Fibroblast of villous mesenchyme (primary cell): ENCODE measurements at regions not wholly inside any gene's neighbourhood (a gene's known extent, or its start where the extent isn't known, plus 50 kb on each side); places are given as distances from the start of the nearest gene placed in this dataset.
A peak's percentile ranks its signal among the peaks of the same experiment; 100 is the strongest.

Source experiments
- DNase-seq: peaks from one replicate; pipeline ENCODE4 v3.0.0-alpha.2; 2010; ENCODE audit warnings: low read depth
- H3K4me3 ChIP-seq: 2 replicates; pipeline ENCODE4 v1.5.1; 2011; ENCODE audit warnings: low read depth, mild to moderate bottlenecking, low read length
- CTCF ChIP-seq: IDR thresholded peaks from 2 replicates; pipeline ENCODE4 v1.5.1; 2012; ENCODE audit warnings: low read depth, mild to moderate bottlenecking, low read length; ENCODE audit not compliant: insufficient read depth

- no peak overlapping the region for H3K4me3 ChIP-seq
- DNase-seq = peak; percentile 57
- no peak for TF ChIP-seq CTCF
These were observed 374.9 kb downstream of the MAT2B start for GRCh38 chr5:163880302-163880701.

GRCh38 chr5:163885117-163885516 lies 379.7 kb downstream of the MAT2B start:
- no peak for DNase-seq
- no peak for TF ChIP-seq CTCF
- no peak overlapping the region for H3K4me3 ChIP-seq

DNA sequence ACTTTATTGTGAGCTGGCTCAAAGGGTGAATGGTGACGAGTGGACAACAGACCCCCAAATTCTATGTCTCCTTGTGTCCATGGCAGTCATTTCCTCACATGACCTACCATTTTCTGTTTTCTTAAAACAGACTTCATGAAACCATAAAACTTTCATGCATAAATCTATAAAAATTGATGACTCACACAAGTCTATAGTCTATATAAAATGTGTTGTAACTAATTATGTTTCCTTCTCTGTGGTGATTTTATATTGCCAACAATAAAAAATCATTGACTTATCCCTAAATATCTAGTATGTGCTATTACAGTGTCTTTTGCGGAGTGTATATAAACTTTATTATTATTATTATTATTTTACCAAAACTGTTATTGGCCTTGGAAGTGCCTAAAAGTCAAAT lies 382.4 kb downstream of the MAT2B start:
- TF ChIP-seq CTCF = no peak
- DNase-seq = no peak

GRCh38 chr5:163888366-163888765 lies 382.9 kb downstream of the MAT2B start:
- DNase-seq = no peak
- no peak overlapping the region for H3K4me3 ChIP-seq
- no peak for TF ChIP-seq CTCF

More for the DNA sequence above, 382.4 kb downstream of the MAT2B start:
- no peak overlapping the region for H3K4me3 ChIP-seq

- H3K4me3 ChIP-seq = no peak overlapping the region
- TF ChIP-seq CTCF = no peak
- DNase-seq = peak; percentile 71
These were observed 383.9 kb downstream of the MAT2B start for GRCh38 chr5:163889369-163889768.

DNA sequence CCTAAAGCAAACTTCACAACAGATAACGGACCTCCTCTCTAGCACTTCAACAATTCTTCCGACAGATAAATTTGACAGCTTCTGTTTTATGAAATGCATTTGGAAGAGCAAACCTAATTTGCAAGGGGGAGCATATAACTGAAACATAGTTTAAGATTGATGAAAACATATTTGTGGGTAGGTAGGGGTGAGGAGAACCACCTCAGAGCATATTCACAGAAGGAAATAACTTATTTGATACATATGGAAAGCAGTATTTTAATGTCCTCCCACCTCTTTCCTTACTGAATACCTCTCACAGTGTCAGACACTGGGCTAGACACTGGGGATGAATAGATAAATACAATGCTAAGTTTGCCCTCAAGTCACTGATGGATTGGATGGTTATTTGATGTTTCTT lies 384.8 kb downstream of the MAT2B start:
- no peak for TF ChIP-seq CTCF
- DNase-seq = no peak
- no peak overlapping the region for H3K4me3 ChIP-seq

DNA sequence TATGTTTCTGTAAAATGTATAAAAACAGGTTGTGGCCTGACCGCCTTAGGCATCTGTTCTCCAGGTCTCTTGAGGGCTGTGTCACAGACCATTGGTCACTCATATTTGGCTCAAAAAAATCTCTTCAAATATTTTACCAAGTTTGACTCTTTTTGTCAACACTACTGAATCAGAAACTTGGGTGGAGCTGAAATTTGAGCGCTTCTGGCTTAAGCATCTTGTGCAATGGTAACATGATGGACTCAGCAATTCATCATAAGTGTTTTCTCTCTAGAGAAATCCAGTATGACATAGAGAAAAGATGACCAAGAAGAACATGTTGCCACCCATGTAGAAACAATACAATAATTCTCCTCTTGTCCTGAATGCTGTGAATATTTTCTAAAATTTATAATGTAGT lies 387.9 kb downstream of the MAT2B start:
- peak; percentile 33 for DNase-seq
- no peak overlapping the region for H3K4me3 ChIP-seq
- TF ChIP-seq CTCF = no peak
